Mesendoderm (in vitro differentiated cells): ENCODE measurements at regions not wholly inside any gene's neighbourhood (a gene's known extent, or its start where the extent isn't known, plus 50 kb on each side); places are given as distances from the start of the nearest gene placed in this dataset.

Source experiments
- DNase-seq: peaks from one replicate; pipeline ENCODE4 v3.0.0; 2013
- H2AK5ac ChIP-seq: 2 replicates; pipeline ENCODE4 v1.6.1; 2013; ENCODE audit warnings: low read length, inconsistent platforms
- H2BK120ac ChIP-seq: 2 replicates; pipeline ENCODE4 v1.6.1; 2013; ENCODE audit warnings: low read depth, mild to moderate bottlenecking, low read length, moderate library complexity, mixed read lengths
- H2BK15ac ChIP-seq: replicated peaks from 2 replicates; pipeline ENCODE4 v1.6.1; 2013; ENCODE audit warnings: low read depth, mild to moderate bottlenecking, moderate library complexity
- H2BK5ac ChIP-seq: 2 replicates; pipeline ENCODE4 v1.6.1; 2013; ENCODE audit warnings: low read length, inconsistent platforms
- H3K18ac ChIP-seq: 2 replicates; pipeline ENCODE4 v1.6.1; 2013; ENCODE audit warnings: mild to moderate bottlenecking, low read length, mixed read lengths
- H3K23ac ChIP-seq: one replicate; pipeline ENCODE4 v1.6.1; 2013; ENCODE audit warnings: low read length
- H3K27ac ChIP-seq: 2 replicates; pipeline ENCODE4 v1.5.1; 2013; ENCODE audit warnings: low read depth, mild to moderate bottlenecking, inconsistent platforms, low read length, moderate library complexity
- H3K27me3 ChIP-seq: 2 replicates; pipeline ENCODE4 v1.6.1; 2013; ENCODE audit warnings: low read length, control low read depth, mild to moderate bottlenecking, inconsistent platforms; ENCODE audit not compliant: insufficient read depth, poor library complexity
- H3K36me3 ChIP-seq: 2 replicates; pipeline ENCODE4 v1.6.1; 2013; ENCODE audit warnings: low read length, inconsistent platforms; ENCODE audit not compliant: control insufficient read depth, insufficient read depth
- H3K4ac ChIP-seq: one replicate; pipeline ENCODE4 v1.6.1; 2013; ENCODE audit warnings: low read depth, mild to moderate bottlenecking, low read length, moderate library complexity
- H3K4me1 ChIP-seq: 2 replicates; pipeline ENCODE4 v1.6.1; 2013; ENCODE audit warnings: low read depth, low read length, inconsistent platforms; ENCODE audit not compliant: control insufficient read depth
- H3K4me2 ChIP-seq: 2 replicates; pipeline ENCODE4 v1.6.1; 2013; ENCODE audit warnings: low read length
- H3K4me3 ChIP-seq: 2 replicates; pipeline ENCODE4 v1.5.1; 2013; ENCODE audit warnings: mild to moderate bottlenecking, low read length
- H3K56ac ChIP-seq: one replicate; pipeline ENCODE4 v1.6.1; 2013; ENCODE audit warnings: low read length
- H3K79me1 ChIP-seq: 2 replicates; pipeline ENCODE4 v1.6.1; 2013; ENCODE audit warnings: low read length, inconsistent platforms
- H3K79me2 ChIP-seq: 2 replicates; pipeline ENCODE4 v1.6.1; 2013; ENCODE audit warnings: mild to moderate bottlenecking, low read length; ENCODE audit not compliant: control insufficient read depth, insufficient read depth
- H3K9ac ChIP-seq: 2 replicates; pipeline ENCODE4 v1.6.1; 2013; ENCODE audit warnings: low read length, inconsistent platforms
- H4K5ac ChIP-seq: one replicate; pipeline ENCODE4 v1.6.1; 2013; ENCODE audit warnings: low read length
- H4K8ac ChIP-seq: one replicate; pipeline ENCODE4 v1.6.1; 2013; ENCODE audit warnings: low read depth, mild to moderate bottlenecking, control low read depth, low read length, moderate library complexity
- WGBS: extraction: QIAGEN DNeasy Blood & Tissue Kit; methylation state at CpG from one replicate; pipeline ENCODE4 v1.1.7; 2013; ENCODE audit warnings: low lambda C conversion rate, missing lambda C conversion rate; ENCODE audit not compliant: insufficient coverage; ENCODE audit errors: extremely low coverage; 5-methylcytosine and 5-hydroxymethylcytosine counted together

- Histone ChIP-seq H3K27ac (no peak overlapping the region), H3K9ac (no peak overlapping the region), H3K79me2 (no peaks in the 10 kb centered on the region), H3K36me3 (no peaks in the 10 kb centered on the region), H2AK5ac (no peak overlapping the region), H4K5ac (no peak overlapping the region), H3K27me3 (no peaks in the 10 kb centered on the region), H2BK120ac (no peak overlapping the region), H3K79me1 (no peaks in the 10 kb centered on the region), H3K4ac (no peak overlapping the region), H3K4me2 (no peak overlapping the region), H2BK5ac (no peak overlapping the region), H2BK15ac (no peak overlapping the region), H3K4me3 (no peak overlapping the region), H3K18ac (no peak overlapping the region), H3K23ac (no peak overlapping the region), H3K56ac (no peak overlapping the region), H3K4me1 (no peaks in the 10 kb centered on the region), H4K8ac (no peak overlapping the region)
- no CpG with 5 or more reads among the region's 4 CpGs for WGBS
- no peak for DNase-seq
Measured at GRCh38 chr9:106649664-106650063, 213.3 kb upstream of the ZNF462 start.

DNA sequence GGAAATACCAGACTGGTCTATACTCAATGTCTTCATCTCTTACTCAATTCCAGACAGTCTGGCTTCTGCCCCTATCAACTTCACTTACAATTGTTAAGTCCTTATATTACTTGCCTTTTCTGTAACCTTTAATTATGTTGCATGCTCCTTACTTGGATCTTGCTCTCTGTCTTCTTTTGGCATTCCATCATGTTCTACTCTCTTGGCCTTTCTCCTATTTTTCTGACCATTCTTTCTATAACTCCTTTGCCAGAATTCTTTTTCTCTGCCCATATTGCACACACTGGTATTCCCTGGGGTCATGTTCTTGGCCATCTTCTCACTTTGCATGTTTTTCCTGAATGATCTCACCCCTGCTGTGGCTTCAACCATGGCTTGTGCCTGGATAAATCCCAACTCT is 209.8 kb upstream of the ZNF462 start:
- Histone ChIP-seq H3K4ac (no peak overlapping the region), H3K18ac (no peak overlapping the region), H2BK5ac (no peak overlapping the region), H3K4me2 (no peak overlapping the region), H2BK15ac (no peak overlapping the region), H3K4me1 (no peaks in the 10 kb centered on the region), H3K56ac (no peak overlapping the region), H4K5ac (no peak overlapping the region), H3K23ac (no peak overlapping the region), H3K4me3 (no peak overlapping the region), H3K27ac (no peak overlapping the region), H3K79me1 (no peaks in the 10 kb centered on the region), H3K36me3 (no peaks in the 10 kb centered on the region), H3K27me3 (no peaks in the 10 kb centered on the region), H4K8ac (no peak overlapping the region), H3K79me2 (no peaks in the 10 kb centered on the region), H2AK5ac (no peak overlapping the region), H3K9ac (no peak overlapping the region), H2BK120ac (no peak overlapping the region)
- DNase-seq: no peak

GRCh38 chr9:106655966-106656365 is 207.0 kb upstream of the ZNF462 start:
- Histone ChIP-seq H3K79me1 (no peaks in the 10 kb centered on the region), H3K18ac (no peak overlapping the region)

DNA sequence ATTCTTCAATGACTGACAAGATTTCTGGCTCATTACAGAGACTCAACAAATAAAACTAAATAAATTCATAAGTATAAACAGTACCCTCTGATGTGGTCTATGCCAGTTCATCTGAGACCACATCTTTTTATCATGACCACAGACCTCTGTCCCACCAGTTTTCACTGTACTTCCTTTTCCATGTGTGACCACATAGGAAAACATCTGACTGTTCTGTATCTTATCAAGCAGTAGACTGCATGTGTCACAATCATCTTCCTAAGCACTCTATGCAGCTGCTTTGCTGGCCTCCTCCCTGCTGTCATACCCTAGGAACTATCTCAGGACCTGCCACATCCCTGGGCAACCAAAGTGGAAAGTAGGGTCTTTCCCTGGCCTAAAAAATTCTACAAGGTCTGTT is 205.0 kb upstream of the ZNF462 start:
- no peak overlapping the region for H3K9ac ChIP-seq
- no peaks in the 10 kb centered on the region for H3K36me3 ChIP-seq
- H3K56ac ChIP-seq: no peak overlapping the region
- H3K23ac ChIP-seq: no peak overlapping the region
- no peak overlapping the region for H2BK120ac ChIP-seq
- no peak overlapping the region for H2BK5ac ChIP-seq
- no peak for DNase-seq
- H4K5ac ChIP-seq: no peak overlapping the region
- no peak overlapping the region for H2AK5ac ChIP-seq
- H3K4me2 ChIP-seq: no peak overlapping the region
- no peaks in the 10 kb centered on the region for H3K4me1 ChIP-seq
- no peak overlapping the region for H3K27ac ChIP-seq
- H3K4ac ChIP-seq: no peak overlapping the region
- H4K8ac ChIP-seq: no peak overlapping the region
- H3K4me3 ChIP-seq: no peak overlapping the region
- no peaks in the 10 kb centered on the region for H3K27me3 ChIP-seq
- H3K79me1 ChIP-seq: no peaks in the 10 kb centered on the region
- no peak overlapping the region for H3K18ac ChIP-seq
- H2BK15ac ChIP-seq: no peak overlapping the region
- no peaks in the 10 kb centered on the region for H3K79me2 ChIP-seq

More at GRCh38 chr9:106655966-106656365, 207.0 kb upstream of the ZNF462 start:
- H2BK15ac ChIP-seq: no peak overlapping the region
- no peaks in the 10 kb centered on the region for H3K27me3 ChIP-seq
- H2AK5ac ChIP-seq: no peak overlapping the region
- no peak overlapping the region for H3K9ac ChIP-seq
- H3K4me2 ChIP-seq: no peak overlapping the region
- WGBS: no CpG with 5 or more reads among the region's 2 CpGs
- no peak overlapping the region for H3K4me3 ChIP-seq
- H2BK120ac ChIP-seq: no peak overlapping the region
- H3K4ac ChIP-seq: no peak overlapping the region
- H3K23ac ChIP-seq: no peak overlapping the region
- H3K36me3 ChIP-seq: no peaks in the 10 kb centered on the region
- H4K5ac ChIP-seq: no peak overlapping the region
- H3K4me1 ChIP-seq: no peaks in the 10 kb centered on the region
- H3K27ac ChIP-seq: no peak overlapping the region
- H3K56ac ChIP-seq: no peak overlapping the region
- no peak overlapping the region for H4K8ac ChIP-seq
- H3K79me2 ChIP-seq: no peaks in the 10 kb centered on the region
- no peak overlapping the region for H2BK5ac ChIP-seq
- DNase-seq: no peak

DNA sequence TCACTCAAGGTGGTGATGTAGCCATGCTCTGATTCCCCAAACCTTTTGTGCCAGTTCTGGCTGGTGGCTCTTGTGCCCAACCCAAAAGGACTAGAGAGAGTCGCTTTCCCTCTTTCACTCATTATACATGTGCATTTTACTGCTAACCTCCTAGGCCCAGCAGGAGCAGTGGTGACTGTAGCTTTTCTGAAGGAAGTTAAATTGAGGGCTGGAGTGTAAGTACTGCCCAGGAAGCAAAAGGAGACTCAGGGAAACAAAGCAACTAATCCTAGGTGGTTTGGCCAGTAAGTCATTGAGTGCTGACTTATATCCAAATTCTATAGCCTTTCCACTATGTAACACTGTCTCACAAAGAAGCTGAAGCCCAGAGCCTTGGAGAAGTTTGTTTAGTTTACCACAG is 194.4 kb upstream of the ZNF462 start:
- H3K27me3 ChIP-seq: no peaks in the 10 kb centered on the region
- no peak overlapping the region for H3K9ac ChIP-seq
- WGBS: no CpG with 5 or more reads among the region's 1 CpG
- H2BK5ac ChIP-seq: no peak overlapping the region
- H3K4me2 ChIP-seq: no peak overlapping the region
- H2AK5ac ChIP-seq: no peak overlapping the region
- no peak overlapping the region for H3K18ac ChIP-seq
- no peak overlapping the region for H3K4ac ChIP-seq
- H3K23ac ChIP-seq: no peak overlapping the region
- no peak overlapping the region for H2BK120ac ChIP-seq
- no peaks in the 10 kb centered on the region for H3K4me1 ChIP-seq
- H2BK15ac ChIP-seq: no peak overlapping the region
- H3K4me3 ChIP-seq: no peak overlapping the region
- H3K56ac ChIP-seq: no peak overlapping the region
- no peak overlapping the region for H4K8ac ChIP-seq
- no peaks in the 10 kb centered on the region for H3K79me2 ChIP-seq
- H3K79me1 ChIP-seq: no peaks in the 10 kb centered on the region
- H4K5ac ChIP-seq: no peak overlapping the region
- no peaks in the 10 kb centered on the region for H3K36me3 ChIP-seq
- peak; percentile 33 for DNase-seq
- no peak overlapping the region for H3K27ac ChIP-seq

- Histone ChIP-seq H4K5ac (no peak overlapping the region), H3K4ac (no peak overlapping the region), H2AK5ac (no peak overlapping the region), H3K79me1 (no peaks in the 10 kb centered on the region), H3K36me3 (no peaks in the 10 kb centered on the region), H3K56ac (no peak overlapping the region), H3K79me2 (no peaks in the 10 kb centered on the region), H2BK5ac (no peak overlapping the region), H3K18ac (no peak overlapping the region), H3K27ac (no peak overlapping the region), H3K4me1 (no peaks in the 10 kb centered on the region), H2BK15ac (no peak overlapping the region), H3K4me2 (no peak overlapping the region), H3K23ac (no peak overlapping the region), H3K27me3 (no peaks in the 10 kb centered on the region), H4K8ac (no peak overlapping the region), H3K9ac (no peak overlapping the region), H3K4me3 (no peak overlapping the region), H2BK120ac (no peak overlapping the region)
- DNase-seq: no peak
- no CpG with 5 or more reads among the region's 4 CpGs for WGBS
Measured at GRCh38 chr9:106669835-106670234, 193.1 kb upstream of the ZNF462 start.
